Right atrium auricular region (tissue), 2 donors: ENCODE measurements at regions not wholly inside any gene's neighbourhood (a gene's known extent, or its start where the extent isn't known, plus 50 kb on each side); places are given as distances from the start of the nearest gene placed in this dataset.

Source experiments
- DNase-seq: peaks from one replicate; pipeline ENCODE4 v3.0.0-alpha.2; 2019; ENCODE audit warnings: low spot score
- H3K27ac ChIP-seq, 2 donors: fragments of 200-600 bp; sonication (generic); 1 replicate in 1 of 2; 2 replicates in 1 of 2; pipeline ENCODE4 v1.5.1; 2016 to 2019
- H3K27me3 ChIP-seq, 2 donors: fragments of 200-600 bp; sonication (generic); one replicate each; pipeline versions ENCODE4 v1.5.1 to v1.6.0; 2017 to 2019
- H3K36me3 ChIP-seq: fragments of 200-600 bp; sonication (generic); one replicate; pipeline ENCODE4 v1.5.1; 2016
- H3K4me1 ChIP-seq, 2 donors: fragments of 200-600 bp; sonication (generic); one replicate each; pipeline versions ENCODE4 v1.5.1 to v1.6.0; 2017 to 2019
- H3K4me3 ChIP-seq, 2 donors: fragments of 200-600 bp; sonication (generic); 1 replicate in 1 of 2; 2 replicates in 1 of 2; pipeline ENCODE4 v1.5.1; 2017 to 2019; ENCODE audit warnings: mild to moderate bottlenecking in 1 of 2, moderate library complexity in 1 of 2
- H3K9me3 ChIP-seq, 2 donors: fragments of 200-600 bp; sonication (generic); one replicate each; pipeline ENCODE4 v1.5.1; 2019
- CTCF ChIP-seq, 2 donors: fragments of 200-600 bp; sonication (generic); IDR thresholded peaks; one replicate each; pipeline ENCODE4 v1.5.1; 2019; ENCODE audit warnings: antibody characterized with exemption in 2 of 2

- Histone ChIP-seq H3K27me3 (no peaks in the 10 kb centered on the region), H3K27ac (no peak overlapping the region), H3K36me3 (no peaks in the 10 kb centered on the region), H3K4me1 (no peaks in the 10 kb centered on the region), H3K9me3 (no peaks in the 10 kb centered on the region), H3K4me3 (no peak overlapping the region)
- no peak for TF ChIP-seq CTCF (IDR thresholded peaks at IDR 0.05)
- no peak for DNase-seq
Observed at GRCh38 chr15:81839387-81839786, 206.4 kb downstream of the MEX3B start.

GRCh38 chr15:81835731-81836130 is 210.1 kb downstream of the MEX3B start:
- no peaks in the 10 kb centered on the region for H3K27me3 ChIP-seq
- TF ChIP-seq CTCF (IDR thresholded peaks at IDR 0.05): no peak

GRCh38 chr15:81830520-81830919 is 215.3 kb downstream of the MEX3B start:
- Histone ChIP-seq H3K27ac (no peak overlapping the region), H3K27me3 (no peaks in the 10 kb centered on the region), H3K9me3 (no peaks in the 10 kb centered on the region), H3K36me3 (no peaks in the 10 kb centered on the region), H3K4me1 (no peaks in the 10 kb centered on the region), H3K4me3 (no peak overlapping the region)
- DNase-seq: no peak
- no peak for TF ChIP-seq CTCF (IDR thresholded peaks at IDR 0.05)

More at GRCh38 chr15:81835731-81836130, 210.1 kb downstream of the MEX3B start:
- H3K4me1 ChIP-seq: no peaks in the 10 kb centered on the region
- H3K27ac ChIP-seq: no peak overlapping the region
- no peaks in the 10 kb centered on the region for H3K36me3 ChIP-seq
- DNase-seq: no peak
- H3K9me3 ChIP-seq: no peaks in the 10 kb centered on the region
- no peak overlapping the region for H3K4me3 ChIP-seq

GRCh38 chr15:81829918-81830317 is 215.9 kb downstream of the MEX3B start:
- no peak for DNase-seq
- no peaks in the 10 kb centered on the region for H3K27me3 ChIP-seq
- TF ChIP-seq CTCF (IDR thresholded peaks at IDR 0.05): no peak

GRCh38 chr15:81828135-81828534 is 217.7 kb downstream of the MEX3B start:
- Histone ChIP-seq H3K4me3 (no peak overlapping the region), H3K9me3 (no peaks in the 10 kb centered on the region)
- no peak for DNase-seq

More at GRCh38 chr15:81829918-81830317, 215.9 kb downstream of the MEX3B start:
- no peak overlapping the region for H3K4me3 ChIP-seq
- H3K27ac ChIP-seq: no peak overlapping the region
- H3K9me3 ChIP-seq: no peaks in the 10 kb centered on the region
- no peaks in the 10 kb centered on the region for H3K36me3 ChIP-seq
- H3K4me1 ChIP-seq: no peaks in the 10 kb centered on the region

More at GRCh38 chr15:81828135-81828534, 217.7 kb downstream of the MEX3B start:
- H3K27ac ChIP-seq: no peak overlapping the region
- no peaks in the 10 kb centered on the region for H3K27me3 ChIP-seq
- H3K36me3 ChIP-seq: no peaks in the 10 kb centered on the region
- H3K4me1 ChIP-seq: no peaks in the 10 kb centered on the region
- no peak for TF ChIP-seq CTCF (IDR thresholded peaks at IDR 0.05)
